ENCODE measurements at regions not wholly inside any gene's neighbourhood (a gene's known extent, or its start where the extent isn't known, plus 50 kb on each side); places are given as distances from the start of the nearest gene placed in this dataset.

DNA sequence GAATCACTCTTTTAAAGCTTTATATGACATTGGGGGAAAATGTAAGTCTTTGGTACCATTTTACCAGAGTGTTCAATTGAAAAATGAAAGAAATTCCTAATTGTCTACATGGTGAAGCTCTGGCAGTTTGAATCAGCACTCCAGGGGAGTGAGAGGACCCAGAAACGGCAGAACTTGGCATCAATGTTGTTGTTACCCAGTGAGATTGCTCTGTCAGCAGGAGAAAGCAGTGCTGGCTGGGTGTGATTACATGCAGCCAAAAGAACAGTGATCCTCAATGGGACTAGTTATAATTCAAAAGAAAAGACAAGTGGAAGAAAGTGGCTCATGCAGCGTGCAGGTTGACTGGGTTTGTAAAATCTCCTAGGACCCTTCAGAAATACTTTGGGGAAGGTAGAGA, 206.4 kb downstream of the PTPRC start:
- no peaks in the 10 kb centered on the region for H3K9me3 ChIP-seq (ENCODE audit: control insufficient read depth, insufficient read depth, low read depth, low read length)
- CTCF ChIA-PET, result no interaction called here
- intact Hi-C loops (cut with micrococcal nuclease; ENCODE audit: unreplicated experiment), result no loop called here
- H3K4me3 ChIP-seq (ENCODE audit: low read depth in 2 of 2, low read length in 2 of 2), result no peak overlapping the region
- in situ Hi-C loops (cut with HindIII; ENCODE audit: low pct_unique_long_range_greater_than_20kb, low sequenced_read_pairs), result no loop called here
- no peaks in the 10 kb centered on the region for H3K36me3 ChIP-seq (ENCODE audit: control insufficient read depth, insufficient read depth, low read length)
- ATAC-seq (no peak), DNase-seq (ENCODE audit: low read depth, low spot score) (no peak)
- H3K27me3 ChIP-seq (ENCODE audit: control insufficient read depth, insufficient read depth, low read length), result no peaks in the 10 kb centered on the region
- no peak overlapping the region for H3K27ac ChIP-seq (ENCODE audit: low read length)
- no peaks in the 10 kb centered on the region for H3K4me1 ChIP-seq (ENCODE audit: control insufficient read depth, insufficient read depth, low read length)
- POLR2A ChIA-PET, result no interaction called here
- no peak for TF ChIP-seq TCF7L2 (IDR thresholded peaks at IDR 0.05; ENCODE audit: low read depth, low read length)
- TF ChIP-seq CTCF (IDR thresholded peaks at IDR 0.05), result no peak
- TF ChIP-seq SIN3A (IDR thresholded peaks at IDR 0.05; ENCODE audit: borderline replicate concordance, insufficient read depth, low read depth, low read length), result no peak
- TF ChIP-seq, protein P1, sequence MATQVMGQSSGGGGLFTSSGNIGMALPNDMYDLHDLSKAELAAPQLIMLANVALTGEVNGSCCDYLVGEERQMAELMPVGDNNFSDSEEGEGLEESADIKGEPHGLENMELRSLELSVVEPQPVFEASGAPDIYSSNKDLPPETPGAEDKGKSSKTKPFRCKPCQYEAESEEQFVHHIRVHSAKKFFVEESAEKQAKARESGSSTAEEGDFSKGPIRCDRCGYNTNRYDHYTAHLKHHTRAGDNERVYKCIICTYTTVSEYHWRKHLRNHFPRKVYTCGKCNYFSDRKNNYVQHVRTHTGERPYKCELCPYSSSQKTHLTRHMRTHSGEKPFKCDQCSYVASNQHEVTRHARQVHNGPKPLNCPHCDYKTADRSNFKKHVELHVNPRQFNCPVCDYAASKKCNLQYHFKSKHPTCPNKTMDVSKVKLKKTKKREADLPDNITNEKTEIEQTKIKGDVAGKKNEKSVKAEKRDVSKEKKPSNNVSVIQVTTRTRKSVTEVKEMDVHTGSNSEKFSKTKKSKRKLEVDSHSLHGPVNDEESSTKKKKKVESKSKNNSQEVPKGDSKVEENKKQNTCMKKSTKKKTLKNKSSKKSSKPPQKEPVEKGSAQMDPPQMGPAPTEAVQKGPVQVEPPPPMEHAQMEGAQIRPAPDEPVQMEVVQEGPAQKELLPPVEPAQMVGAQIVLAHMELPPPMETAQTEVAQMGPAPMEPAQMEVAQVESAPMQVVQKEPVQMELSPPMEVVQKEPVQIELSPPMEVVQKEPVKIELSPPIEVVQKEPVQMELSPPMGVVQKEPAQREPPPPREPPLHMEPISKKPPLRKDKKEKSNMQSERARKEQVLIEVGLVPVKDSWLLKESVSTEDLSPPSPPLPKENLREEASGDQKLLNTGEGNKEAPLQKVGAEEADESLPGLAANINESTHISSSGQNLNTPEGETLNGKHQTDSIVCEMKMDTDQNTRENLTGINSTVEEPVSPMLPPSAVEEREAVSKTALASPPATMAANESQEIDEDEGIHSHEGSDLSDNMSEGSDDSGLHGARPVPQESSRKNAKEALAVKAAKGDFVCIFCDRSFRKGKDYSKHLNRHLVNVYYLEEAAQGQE (IDR thresholded peaks at IDR 0.05; ENCODE audit: insufficient read depth in 1 of 2, low read depth in 2 of 2, low read length in 1 of 2), result no peak
- no peak for TF ChIP-seq POLR2AphosphoS5 (IDR thresholded peaks at IDR 0.05; ENCODE audit: low read depth, low read length)
- BruUV-seq (replicated peaks), result no TSS peak

DNA sequence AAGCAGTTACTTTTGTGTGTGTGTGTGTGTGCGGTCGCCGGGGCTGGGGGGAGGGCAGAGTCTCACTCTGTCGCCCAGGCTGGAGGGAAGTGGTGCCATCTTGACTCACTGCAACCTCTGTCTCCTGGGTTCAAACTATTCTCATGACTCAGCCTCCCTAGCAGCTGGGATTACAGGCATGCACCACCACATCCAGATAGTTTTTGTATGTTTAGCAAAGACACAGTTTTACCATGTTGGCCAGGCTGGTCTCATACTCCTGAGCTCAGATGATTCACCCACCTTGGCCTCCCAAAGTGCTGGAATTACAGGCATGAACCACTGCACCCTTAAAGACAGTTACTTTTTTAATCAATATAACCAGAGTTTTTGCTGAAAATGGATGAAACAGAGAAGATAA, 207.0 kb downstream of the PTPRC start:
- ATAC-seq (no peak), DNase-seq (ENCODE audit: low read depth, low spot score) (no peak)
- BruUV-seq (replicated peaks), result no TSS peak
- Histone ChIP-seq H3K36me3 (ENCODE audit: control insufficient read depth, insufficient read depth, low read length) (no peaks in the 10 kb centered on the region), H3K27me3 (ENCODE audit: control insufficient read depth, insufficient read depth, low read length) (no peaks in the 10 kb centered on the region), H3K4me3 (ENCODE audit: low read depth in 2 of 2, low read length in 2 of 2) (no peak overlapping the region), H3K4me1 (ENCODE audit: control insufficient read depth, insufficient read depth, low read length) (no peaks in the 10 kb centered on the region), H3K27ac (ENCODE audit: low read length) (no peak overlapping the region), H3K9me3 (ENCODE audit: control insufficient read depth, insufficient read depth, low read depth, low read length) (no peaks in the 10 kb centered on the region)
- ChIA-PET CTCF (no interaction called here), POLR2A (no interaction called here)
- in situ Hi-C loops (cut with HindIII; ENCODE audit: low pct_unique_long_range_greater_than_20kb, low sequenced_read_pairs), result no loop called here
- TF ChIP-seq CTCF (IDR thresholded peaks at IDR 0.05), result no peak
- no peak for TF ChIP-seq POLR2AphosphoS5 (IDR thresholded peaks at IDR 0.05; ENCODE audit: low read depth, low read length)
- no peak for TF ChIP-seq TCF7L2 (IDR thresholded peaks at IDR 0.05; ENCODE audit: low read depth, low read length)
- TF ChIP-seq, protein P1 (IDR thresholded peaks at IDR 0.05; ENCODE audit: insufficient read depth in 1 of 2, low read depth in 2 of 2, low read length in 1 of 2), result no peak
- TF ChIP-seq SIN3A (IDR thresholded peaks at IDR 0.05; ENCODE audit: borderline replicate concordance, insufficient read depth, low read depth, low read length), result no peak
- intact Hi-C loops (cut with micrococcal nuclease; ENCODE audit: unreplicated experiment), result no loop called here
